HG03280 (cell line): ENCODE measurements at regions not wholly inside any gene's neighbourhood (a gene's known extent, or its start where the extent isn't known, plus 50 kb on each side); places are given as distances from the start of the nearest gene placed in this dataset.
"Not testable (repeated sequence)": the region's sequence is repeated elsewhere in the genome, so short reads cannot be mapped to it uniquely, and the experiment has no call there.

Experiments
- ATAC-seq: cut with Tn5 transposase; IDR thresholded peaks from one replicate; pipeline ENCODE4 v1.9.1; 2021; ENCODE audit warnings: mild to moderate bottlenecking, moderate library complexity; ENCODE audit not compliant: unreplicated experiment

DNA sequence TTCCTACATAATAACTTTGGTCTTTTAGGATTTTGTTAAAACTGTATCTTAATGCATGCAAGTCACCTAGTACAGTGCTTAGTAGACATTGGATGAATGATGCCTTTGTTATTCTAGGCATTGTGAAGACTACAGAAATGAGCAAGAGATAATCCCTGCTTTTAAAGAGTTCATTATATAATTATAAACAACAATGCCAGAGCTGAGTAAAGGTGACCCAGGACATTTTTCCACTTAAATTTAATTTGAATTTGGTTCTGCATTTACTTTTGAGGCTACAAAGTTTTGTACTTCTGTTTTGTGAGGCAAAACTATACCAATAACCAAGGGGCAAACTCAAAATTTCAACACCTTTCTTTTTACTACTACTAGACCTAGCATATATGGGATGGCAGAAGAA is 182.0 kb upstream of the SESN3 start:
- no peak for ATAC-seq

DNA sequence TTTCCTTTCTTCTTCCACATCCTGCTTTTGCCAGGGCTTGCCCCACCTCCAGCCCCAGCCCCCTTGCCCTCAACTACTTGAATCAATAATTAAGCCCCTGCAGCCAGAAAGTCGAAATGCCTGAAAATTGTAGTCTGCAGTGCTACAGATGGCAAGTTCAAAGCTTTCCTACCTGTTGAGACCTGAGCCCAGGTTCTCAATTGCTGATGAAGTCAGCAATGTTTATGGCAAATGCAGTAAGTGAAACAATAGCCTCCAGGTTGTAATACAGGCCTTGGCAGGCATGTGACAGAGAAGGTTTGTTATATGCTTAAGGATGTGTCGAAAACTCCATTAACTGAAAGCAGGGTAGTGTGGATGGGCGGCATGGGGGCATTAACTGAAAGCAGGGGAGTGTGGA is 181.1 kb upstream of the SESN3 start:
- no peak for ATAC-seq

DNA sequence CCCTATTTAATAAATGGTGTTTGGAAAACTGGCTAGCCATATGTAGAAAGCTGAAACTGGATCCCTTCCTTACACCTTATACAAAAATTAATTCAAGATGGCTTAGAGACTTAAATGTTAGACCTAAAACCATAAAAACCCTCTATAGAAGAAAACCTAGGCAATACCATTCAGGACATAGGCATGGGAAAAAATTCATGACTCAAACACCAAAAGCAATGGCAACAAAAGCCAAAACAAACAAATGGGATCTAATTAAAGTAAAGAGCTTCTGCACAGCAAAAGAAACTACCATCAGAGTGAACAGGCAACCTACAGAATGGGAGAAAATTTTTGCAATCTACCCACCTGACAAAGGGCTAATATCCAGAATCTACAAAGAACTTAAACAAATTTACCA is 179.7 kb upstream of the SESN3 start:
- not testable (repeated sequence) for ATAC-seq

DNA sequence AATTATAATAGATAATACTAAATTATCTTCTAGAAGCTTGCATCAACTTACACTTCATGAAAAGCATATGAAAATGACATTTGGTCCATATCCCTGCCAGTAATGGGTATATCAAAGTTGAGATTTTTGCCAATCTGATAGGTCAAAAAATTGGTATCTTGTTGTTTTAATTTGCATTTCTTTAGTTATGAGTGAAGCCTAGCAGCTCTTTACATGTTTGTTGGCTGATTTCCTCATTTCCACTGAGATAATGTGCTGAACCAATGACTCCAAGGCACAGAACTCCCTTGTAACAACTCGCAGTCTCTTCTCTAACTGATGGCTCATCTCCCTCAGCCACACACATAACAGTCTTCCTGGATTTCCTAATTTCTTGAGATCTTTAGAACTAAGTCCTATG is 175.3 kb upstream of the SESN3 start:
- no peak for ATAC-seq

DNA sequence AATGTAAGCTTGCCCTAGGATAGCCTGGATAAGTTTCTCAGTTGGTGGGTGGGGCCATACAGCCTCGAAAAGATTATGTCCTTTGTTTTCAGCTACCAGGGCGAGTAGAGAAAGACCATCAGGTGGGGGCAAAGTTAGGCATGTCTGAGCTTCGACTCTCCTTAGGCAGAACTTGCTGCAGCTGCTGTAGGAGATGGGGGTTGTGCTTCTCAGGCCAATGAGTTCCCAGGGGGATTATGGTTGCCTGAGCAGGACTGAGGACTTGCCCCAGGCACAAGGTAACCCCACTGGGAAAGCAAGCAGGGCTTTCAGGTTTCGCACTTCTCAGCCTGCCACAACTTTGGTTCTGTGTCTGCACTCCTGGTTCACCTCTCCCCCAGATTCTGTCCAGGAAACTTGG is 173.4 kb upstream of the SESN3 start:
- no peak for ATAC-seq

DNA sequence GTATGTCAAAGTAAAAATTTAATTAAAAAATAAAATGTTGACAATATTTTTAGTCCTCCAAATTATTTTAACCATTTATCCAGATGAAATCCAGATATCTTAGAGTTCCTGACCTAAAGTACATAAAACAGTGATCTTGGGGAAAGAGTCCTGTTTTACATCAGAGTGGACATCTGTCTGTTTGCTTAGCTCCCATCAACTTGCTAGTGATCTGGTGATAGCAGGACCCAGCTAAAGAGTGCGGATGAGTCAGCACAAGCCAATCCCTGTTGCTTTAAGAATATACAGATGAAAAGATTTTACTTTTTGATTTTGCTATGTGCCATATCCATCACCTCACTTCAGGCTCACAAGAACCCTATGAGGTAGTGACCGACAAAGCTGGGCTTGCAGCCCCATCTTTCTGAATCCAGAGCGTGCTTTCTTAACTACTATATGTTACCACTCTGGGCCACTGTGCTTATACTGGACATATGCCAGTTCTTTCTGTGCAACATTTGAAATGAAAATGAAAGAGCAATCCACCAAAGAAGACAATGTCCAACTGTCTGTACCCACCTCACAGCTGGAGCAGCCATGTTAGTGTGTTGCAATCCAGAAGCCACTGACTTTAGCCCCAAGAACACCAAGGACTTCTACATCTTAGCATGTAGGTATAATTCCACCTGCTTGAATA is 167.6 kb upstream of the SESN3 start:
- no peak for ATAC-seq

DNA sequence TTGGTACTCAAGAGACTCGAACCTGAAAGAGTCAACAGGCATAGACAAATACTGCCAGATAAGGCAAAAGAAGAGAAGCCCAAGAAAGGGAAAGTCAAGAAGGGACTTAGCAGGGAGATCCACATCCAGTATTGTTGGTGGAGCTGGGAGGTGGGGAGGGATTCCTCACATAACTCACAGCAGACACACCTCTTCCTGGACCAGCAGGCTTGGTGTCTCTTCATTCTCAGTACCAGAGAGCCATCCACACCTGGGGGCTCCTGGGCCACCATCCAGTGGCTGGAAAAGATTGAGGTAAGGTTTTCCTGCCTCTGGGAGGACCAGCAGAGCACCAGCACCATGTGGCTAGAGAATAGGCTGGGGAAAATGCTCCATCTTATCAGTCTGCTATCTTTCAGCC is 161.6 kb upstream of the SESN3 start:
- ATAC-seq: no peak

DNA sequence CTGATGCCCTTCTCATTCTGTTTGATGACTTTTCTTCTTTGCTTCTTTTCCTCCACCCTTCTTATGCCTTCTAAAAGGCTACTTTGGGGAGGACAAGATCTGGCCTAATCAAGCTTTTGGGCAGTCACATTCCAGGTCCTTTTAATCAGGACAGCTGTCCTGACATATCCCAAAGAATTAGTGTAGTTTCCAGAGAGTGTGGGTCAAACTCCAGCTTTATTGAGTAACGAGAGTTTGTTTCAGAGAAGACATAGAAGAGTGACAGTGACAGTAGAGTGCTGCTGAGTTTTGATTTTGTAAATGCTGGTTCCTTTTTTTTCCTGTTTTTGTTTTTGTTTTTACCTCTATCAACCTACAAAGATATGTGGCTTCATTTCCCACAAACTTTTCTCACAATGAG is 158.4 kb upstream of the SESN3 start:
- ATAC-seq: no peak

DNA sequence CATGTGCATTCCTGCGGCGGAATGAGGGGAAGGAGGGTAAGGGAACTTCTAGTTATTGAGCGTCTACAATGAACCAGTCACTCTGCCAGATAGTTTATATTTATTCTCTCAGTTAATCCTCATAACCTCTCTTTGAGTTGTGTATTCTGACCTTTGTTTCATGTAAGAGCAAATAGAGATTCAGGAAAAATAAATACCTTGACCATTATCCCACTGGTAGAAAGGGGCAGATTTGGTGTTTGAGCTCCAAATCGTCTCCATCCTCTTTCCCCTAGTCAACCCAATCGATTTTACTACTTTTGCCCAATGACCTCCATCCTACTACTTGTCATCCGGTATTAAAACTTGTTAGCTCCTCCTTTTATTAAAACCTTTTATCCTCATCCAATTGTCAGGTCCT is 157.1 kb upstream of the SESN3 start:
- ATAC-seq: no peak

DNA sequence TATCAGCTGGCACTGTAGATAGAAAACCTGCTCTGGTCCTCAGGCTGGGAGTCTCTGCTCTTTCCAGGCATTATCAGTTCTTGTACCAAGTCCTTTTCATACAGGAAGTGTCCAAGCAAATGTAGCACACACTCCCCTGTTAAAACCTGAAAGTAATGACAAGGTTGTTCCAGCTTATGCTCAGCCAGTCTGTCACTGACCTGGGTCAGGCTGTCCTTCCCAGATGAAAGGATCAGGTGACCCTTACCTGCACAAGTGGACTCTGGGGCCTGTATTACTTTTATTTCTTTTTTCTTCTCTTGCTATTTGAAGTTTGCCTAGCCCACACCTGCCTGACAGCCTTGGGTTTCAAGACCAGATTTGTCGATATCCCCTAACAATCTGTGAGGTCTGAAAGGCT is 156.3 kb upstream of the SESN3 start:
- ATAC-seq: no peak

DNA sequence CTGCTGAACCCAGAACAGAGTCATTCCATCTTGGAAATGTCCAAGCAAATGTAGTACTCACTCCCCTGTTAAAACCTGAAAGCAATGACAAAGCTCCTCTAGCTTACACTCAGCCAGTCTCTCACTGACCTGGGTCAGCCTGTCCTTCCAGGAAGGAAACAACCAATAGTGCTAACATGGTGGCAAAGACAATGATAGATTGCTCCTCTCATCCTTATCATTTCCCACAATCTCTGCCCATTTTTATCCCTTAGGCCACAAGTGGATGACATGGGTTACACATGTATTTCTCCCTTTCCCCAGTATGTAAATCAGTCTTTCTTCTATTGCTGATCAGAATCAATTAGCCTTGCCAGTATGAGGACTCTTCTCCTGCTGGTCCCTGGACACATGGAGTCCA is 154.6 kb upstream of the SESN3 start:
- ATAC-seq: no peak

DNA sequence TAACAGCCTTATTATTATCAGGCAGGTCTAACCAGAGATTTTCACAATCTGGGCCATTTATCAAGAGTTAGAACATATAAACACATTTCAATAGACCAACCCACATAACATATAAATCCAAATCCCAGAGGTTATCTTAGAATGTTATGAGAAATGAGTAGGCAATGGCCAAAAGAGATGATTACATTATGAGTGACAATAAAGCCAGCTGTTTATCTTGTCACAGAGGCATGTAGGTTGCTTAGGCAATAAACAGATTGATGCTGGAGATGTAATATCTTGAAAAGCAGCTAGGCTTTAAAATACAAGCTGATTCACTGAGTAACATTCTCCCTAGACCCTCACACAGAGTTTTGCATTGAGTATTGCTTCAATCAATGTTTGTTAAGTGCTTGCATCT is 148.5 kb upstream of the SESN3 start:
- no peak for ATAC-seq

DNA sequence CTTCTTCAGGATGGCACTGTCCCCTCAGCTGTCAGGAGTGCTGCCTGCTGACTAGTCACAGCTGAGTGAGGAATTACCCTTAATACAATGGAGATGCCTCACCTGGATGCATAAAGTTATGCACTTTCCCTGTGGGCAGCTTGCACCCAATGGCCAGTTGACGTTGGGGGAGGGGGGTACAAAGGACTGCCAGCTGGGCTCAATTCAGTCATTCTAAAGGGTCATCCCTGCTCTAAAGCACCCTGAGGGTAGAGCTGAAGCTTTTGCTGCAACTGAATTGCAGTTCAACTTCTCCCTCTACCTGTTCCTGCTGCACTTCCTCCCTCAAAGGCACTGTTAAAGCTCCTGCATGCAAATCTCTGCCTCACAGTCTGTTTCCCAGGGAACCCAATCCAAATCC is 147.8 kb upstream of the SESN3 start:
- ATAC-seq: no peak

DNA sequence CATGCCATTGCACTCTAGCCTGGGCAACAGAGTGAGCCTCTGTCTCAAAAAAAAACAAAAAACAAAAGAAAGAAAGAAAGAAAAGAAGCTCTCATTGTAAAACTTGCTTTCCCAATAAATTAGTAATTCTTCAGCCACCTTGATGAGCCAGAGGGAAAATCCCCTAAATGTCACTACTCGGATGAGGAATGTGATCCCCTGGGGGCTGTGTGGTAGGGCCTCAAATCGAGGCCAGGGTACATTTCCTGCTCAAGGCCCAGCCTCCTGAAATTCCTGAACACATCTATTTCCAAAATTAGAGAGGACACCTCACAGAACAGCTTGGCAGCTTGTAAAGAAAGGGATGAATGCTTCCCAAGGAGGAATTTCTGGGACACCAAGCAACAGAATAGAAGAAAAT is 147.1 kb upstream of the SESN3 start:
- no peak for ATAC-seq

DNA sequence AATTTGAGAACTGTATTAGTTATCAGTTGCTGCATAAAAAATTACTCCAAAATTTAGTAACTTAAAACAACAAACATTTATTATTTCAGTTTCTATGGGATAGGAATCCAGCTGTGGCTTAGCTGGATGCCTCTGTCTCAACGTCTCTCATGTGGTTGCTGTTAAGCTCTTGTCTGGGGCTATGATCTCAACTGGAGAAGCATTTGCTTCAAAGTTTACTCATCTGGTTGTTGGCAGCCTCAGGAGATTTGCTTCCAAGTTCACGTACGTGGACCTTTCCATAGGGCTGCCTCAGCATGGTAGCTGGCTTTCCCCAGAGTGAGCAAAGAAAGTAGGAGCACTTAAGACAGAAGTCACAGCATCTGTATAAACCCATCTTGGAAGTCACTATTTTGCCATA is 144.9 kb upstream of the SESN3 start:
- ATAC-seq: no peak

DNA sequence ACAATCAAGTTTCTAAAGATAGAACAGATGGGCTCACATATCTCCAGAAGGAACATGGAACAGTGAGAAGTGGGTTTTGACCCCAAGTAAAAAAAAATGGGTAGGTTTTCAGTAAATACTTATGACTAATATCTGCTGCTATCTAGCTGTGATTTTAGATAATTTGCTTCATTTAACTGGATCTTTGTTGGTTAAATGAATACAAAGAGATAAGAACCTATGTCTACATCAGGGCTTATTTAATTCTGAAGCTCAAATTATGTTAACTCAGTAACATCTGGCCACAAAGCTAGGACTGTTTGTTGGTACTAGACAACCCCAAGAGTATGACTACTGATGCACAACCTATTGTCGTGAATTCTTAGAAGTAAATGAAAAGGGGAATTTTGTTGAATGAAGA is 144.4 kb upstream of the SESN3 start:
- no peak for ATAC-seq

DNA sequence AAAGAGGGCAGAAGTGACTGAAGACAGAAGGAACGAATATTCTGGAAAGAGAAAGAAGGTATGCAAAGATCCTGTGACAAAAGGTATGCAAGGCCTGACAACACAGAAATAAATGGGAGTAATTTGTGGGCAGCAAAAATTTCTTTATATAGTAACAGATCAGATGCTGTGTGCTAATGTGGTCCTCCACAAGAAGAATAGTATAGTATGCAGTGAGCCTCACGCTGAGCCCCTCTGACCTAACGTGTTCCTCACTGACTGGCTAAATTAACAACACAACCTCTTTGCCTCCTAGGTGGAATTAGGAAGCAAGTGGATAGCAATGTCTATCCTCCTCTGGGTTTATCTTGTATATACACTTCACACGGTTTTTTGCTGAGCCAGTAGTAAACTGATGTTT is 143.1 kb upstream of the SESN3 start:
- no peak for ATAC-seq

DNA sequence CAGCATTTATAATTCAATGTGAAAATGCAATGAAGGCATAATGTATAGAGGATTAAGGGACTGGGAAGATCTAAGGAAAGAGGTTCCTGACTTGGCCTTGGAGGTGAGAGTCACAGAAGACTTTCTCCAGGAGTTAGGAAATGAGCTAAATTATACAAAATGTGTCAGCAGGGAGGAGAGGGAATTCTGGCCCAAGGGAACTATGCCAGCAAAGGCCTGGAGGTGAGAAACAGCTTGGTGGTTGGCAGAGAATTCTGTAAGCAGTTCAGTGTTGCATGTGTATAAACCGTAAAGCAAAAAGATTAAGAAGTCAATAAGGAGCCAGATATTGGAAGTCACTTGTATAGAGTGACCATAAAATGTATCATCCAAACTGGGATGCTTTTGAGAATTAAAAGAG is 142.2 kb upstream of the SESN3 start:
- no peak for ATAC-seq

DNA sequence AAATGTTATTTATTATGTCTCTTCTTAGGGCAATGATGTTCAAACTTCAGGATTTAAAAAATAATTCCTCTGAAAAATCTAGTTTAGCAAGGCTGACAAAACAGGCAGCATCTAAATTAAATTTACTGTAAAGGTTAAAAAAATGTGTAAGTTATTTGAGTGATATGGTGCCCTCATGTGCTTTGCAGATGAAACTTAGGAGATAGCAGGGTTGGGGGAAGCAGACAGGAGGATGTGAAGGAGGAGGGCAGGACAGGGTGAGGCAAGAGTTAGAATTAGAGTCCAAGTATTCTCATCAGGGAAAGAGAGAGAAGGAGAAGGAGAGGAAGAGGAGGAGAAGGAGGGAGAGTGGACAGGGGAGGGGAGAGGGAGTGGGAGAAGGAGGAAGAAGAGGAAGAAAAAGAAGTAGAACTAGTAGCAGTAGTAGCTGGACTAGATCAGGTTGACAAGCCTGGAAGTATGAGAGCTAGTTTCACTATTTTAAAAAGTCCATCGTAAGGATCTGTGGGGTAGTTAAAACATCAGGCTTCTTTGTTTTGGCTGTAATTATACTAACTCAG is 141.2 kb upstream of the SESN3 start:
- ATAC-seq: no peak

DNA sequence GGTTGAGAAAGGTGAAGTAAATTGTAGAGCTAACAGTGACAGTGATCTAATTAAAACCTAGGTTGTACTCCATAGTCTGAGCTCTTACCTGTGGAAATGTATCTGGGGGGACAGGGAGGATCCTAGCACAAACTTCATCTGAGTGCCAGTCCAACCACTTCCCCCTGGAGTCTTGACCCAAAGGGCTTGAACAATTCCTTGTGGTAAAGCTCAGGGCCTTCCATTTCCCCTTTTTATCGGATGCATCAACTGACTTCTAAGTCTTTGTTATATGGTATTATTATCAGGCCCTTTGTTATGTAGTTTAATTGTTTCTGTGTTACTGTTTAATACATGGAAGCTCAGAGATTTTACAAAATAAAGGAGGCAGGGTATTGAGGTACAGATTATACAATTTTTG is 140.2 kb upstream of the SESN3 start:
- ATAC-seq: no peak

DNA sequence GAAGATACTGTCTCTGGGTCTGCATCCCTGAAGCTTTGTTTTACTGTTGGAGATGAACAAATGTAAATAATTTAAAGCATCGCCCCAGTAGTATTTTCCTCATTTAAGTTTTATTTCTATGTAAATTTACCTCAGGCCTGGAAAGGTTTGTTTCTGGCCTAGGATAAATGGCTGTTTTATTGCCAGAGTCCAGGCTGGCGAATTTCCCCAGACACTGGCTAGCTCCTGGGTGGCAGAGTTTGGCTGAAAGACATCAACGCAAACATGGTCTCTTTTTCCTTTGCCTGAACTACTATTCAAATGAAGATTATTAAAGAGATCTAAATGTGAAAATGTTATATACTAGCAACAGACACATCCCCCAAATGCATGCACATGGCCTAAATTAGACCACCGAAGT is 136.7 kb upstream of the SESN3 start:
- ATAC-seq: no peak

DNA sequence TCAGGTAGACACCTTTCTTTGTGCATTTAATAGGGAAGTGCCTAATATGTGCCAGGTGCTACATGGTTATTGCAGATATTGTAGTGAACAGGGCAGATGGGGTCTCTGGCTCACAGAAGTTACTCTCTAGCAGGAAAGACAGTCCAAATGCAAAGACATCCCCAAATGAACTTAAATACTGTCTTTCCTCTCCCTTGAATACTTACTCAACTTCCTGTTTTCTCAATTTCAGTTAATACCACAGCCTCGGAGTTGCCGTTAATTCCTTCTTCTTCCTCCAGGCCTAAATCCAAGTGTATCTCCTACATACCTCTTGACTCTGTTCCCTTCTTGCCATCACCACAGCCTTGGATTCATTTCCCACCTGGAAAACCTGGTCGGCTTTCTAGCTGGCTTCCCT is 134.3 kb upstream of the SESN3 start:
- ATAC-seq: no peak
